CD4-positive, alpha-beta T cell treated with Interleukin-2 at 100 ng/mL for 4 hours (primary cell): ENCODE measurements at regions not wholly inside any gene's neighbourhood (a gene's known extent, or its start where the extent isn't known, plus 50 kb on each side); places are given as distances from the start of the nearest gene placed in this dataset.
"Not testable (repeated sequence)": the region's sequence is repeated elsewhere in the genome, so short reads cannot be mapped to it uniquely, and the experiment has no call there.

ENCODE experiments used
- DNase-seq: peaks from one replicate; pipeline ENCODE4 v3.0.0-alpha.2; 2020; ENCODE audit warnings: low spot score

GRCh38 chr20:26216025-26216424, 519.4 kb upstream of the ZNF337 start:
- no peak for DNase-seq

DNA sequence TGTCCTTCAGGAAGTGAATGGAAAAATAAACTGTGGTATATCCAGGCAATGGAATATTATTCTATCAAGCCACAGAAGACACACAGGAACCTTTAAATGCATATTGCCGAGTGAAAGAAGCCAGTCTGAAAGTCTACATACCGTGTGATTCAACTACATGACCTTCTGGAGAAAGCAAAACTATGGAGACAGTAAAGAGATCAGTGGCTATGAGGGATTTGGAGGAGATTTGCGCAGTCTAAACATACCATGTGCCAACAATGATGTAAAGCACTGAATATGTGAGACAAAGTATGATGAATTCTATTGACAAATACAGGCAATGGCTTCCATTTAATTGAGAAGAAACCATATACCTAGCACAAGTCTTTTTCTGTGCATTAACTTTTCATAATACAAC, 518.3 kb upstream of the ZNF337 start:
- DNase-seq, result no peak

- DNase-seq, result no peak
These were observed 512.7 kb upstream of the ZNF337 start for GRCh38 chr20:26209171-26209941.

DNA sequence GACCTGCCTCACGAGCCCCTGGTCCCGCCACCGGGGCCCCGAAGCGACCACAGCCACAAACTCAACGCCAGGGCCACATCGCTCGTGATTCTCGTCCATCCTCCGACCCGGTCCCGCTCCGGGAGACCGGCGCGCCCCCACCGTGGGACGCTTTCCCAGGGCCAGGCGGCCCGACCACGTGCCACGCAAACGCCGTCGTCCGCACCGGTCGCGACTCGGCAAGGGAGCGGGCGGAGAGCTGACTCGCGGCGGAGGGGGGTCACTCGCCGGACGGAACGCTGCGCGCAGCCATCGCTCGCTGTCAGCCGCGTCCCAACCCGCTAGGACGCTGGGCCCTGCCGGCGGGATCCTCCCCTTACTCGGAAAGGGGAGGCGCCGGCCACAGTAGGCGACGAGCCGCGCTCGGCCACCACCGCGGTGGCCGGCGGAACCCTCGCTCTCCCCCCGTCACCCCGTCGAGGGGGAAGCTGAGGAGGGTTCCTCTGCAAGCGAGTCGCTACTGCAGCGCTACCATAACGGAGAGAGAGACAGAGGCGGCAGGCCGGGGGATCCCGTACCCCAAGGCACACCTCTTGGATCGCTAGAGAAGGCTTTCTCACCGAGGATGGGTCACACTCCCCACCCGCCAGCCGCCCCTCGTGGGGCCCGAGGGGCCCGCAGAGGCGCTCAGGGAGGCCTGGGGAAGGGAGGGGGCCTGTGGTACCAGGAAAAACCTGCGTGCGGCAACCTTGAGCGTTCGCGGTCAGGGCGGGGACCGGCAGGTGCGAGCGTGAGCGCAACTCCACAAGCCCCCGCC, 511.8 kb upstream of the ZNF337 start:
- DNase-seq, result peak; percentile 44

DNA sequence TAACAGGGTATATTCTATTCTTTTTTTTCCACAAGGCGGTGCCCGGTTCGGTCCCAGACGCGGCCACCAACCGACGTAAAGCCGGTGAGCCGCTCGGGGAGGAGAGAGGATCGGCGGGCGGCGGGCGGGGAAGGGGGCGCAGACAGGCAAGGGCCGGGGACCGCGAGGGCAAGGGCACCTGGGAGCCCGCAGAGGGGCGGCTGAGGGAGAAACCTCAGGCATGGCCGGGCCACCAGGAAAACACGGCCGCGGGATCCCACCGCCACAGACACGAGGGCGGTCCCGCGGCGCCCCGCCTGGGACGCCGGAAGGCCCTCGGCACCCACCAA, 511.3 kb upstream of the ZNF337 start:
- not testable (repeated sequence) for DNase-seq

DNA sequence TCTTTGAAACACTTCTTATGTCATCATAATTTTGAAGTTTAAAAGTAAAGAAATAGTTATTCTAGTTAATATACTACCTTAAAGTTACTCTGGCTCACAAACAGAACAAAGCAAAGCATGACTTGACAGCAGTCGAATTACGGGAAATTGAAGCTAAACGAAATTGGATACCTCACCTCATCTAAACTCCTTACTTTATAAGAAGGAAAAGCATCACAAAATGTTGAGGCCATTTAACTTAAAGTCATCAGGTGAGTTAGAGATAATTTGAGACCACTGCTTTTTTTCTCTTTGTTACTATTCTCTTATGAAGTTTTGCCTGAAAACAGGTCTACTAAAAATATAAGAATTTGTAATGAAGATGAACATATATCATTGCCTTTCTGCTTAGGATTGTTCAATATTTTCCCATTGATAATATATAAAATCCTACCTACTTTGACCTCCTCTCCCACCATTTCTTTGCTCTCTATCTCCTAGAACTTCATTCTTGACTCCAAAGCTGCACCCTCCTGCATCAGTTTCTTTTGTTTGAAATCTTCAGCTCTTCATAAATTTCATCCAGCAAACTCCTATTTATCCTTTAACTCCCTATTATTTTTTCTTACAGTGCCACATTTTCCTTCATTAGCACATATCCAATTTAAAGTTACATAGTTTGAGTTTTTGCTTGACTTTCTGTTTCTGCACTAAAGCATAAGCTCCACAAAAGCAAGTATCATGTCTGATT, 510.7 kb upstream of the ZNF337 start:
- DNase-seq, result no peak

DNA sequence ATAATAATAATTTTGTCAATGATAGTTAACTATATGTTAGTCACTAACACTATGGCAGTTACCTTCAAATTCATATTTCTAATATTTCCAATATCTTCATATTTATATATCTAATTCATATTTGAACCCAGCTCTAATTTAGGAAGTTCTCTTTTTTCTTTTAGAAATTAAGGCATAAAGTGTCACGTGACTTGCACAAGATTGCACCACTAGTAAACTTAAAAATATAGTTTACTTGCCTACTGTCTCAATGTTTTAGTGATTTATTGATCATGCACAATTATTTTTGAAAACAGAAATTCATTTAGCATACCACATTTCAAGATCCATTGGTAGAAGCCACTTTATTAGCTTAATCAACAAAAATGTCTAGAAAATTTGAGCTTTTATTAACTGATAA, 508.7 kb upstream of the ZNF337 start:
- DNase-seq, result no peak

- DNase-seq, result not testable (repeated sequence)
These were observed 504.4 kb upstream of the ZNF337 start for GRCh38 chr20:26201026-26201425.

GRCh38 chr20:26187329-26187728, 490.7 kb upstream of the ZNF337 start:
- DNase-seq, result not testable (repeated sequence)

DNA sequence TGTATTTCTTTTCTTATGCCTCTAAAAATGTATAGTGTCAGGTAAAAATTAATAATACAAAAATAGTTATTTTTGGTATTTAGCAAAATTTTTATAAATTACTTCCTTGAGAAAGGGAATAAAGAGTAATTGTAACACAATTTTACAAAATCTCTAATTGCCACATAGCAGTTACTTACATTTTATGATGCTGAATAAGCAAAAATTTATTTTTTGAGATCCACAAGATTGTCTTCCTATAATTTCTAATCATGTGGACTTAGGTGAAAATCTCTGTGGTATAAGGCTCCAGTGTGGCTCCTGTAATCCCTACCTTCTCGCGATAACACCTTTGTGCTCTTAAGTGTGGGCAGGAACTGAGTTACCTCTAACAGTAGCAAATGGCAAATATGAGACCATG, 487.1 kb upstream of the ZNF337 start:
- not testable (repeated sequence) for DNase-seq

DNA sequence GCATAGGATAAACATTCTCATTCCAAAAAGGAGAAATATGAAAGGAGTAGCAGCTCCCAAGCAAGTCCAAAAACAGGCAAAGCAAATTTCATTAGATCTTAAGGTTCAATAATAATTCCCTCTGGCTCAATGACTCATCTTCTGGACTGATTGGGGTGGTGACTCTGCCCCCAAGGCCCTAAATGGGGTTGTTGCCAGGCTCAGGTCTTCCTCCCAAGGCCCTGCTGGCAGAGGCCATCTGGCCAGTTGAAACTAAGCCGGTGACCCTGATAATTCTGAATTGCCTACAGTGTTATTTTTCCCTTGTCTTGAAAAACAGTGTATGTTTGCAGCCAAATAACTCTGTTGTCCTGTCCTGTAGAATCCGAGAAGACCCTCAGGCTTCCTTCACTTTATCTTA, 484.7 kb upstream of the ZNF337 start:
- not testable (repeated sequence) for DNase-seq

DNA sequence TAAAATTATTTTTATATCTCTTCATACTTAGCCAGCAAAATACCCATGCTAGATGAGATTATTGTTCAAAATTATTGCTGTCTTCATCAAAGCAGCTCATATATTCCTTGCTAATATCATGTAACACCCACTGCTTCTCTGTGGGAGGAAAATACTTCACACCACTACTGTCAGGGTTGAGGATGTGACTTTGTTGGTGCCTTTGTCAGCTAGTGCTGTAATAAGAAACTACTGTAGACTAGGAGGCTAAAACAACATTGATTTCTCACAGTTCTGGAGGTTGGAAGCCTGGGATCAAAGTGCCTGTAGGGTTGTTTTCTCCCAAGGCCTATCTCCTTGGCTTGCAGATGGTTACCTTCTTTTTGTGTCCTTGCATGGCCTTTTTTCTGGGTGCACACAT, 475.2 kb upstream of the ZNF337 start:
- DNase-seq, result not testable (repeated sequence)

DNA sequence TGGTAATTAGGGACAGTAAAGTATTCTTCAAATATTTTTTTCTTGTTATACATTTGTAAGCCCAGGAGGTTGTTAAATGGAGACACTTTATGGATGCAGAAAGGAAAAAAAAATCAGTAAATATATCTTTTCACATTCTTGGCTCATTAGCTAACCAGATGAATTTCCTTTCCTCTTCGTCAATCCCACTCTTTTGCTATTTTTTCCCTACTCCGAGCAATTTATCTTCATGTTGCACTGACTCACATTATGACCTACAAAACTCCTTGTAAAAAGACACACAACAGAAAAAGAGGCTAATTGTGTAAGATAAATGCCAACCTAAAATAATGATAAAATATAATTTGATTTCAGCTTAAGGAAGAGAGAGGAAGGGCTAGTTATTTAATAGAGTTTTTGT, 472.9 kb upstream of the ZNF337 start:
- DNase-seq, result no peak

GRCh38 chr20:26167499-26167898, 470.8 kb upstream of the ZNF337 start:
- no peak for DNase-seq

GRCh38 chr20:26163890-26164289, 467.2 kb upstream of the ZNF337 start:
- DNase-seq, result no peak

DNA sequence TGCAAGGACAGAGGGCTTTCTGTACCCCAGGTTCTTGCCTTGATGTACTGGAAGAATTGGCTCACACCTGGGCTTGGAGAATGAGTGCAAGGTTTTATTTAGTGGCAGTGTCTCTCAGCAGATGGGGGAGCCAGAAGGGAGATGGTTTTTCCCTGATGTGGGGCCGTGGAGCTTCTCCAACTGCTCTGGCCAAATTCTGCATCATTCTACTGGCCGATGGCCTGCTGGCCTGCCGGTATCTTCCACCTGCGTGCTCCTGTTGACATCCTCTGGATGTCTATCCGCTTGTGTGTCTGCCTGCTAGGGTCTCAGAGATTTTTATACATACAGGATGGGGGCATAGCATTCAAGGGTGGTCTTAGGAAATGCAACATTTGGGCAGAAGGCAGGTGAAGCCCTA, 466.5 kb upstream of the ZNF337 start:
- not testable (repeated sequence) for DNase-seq

GRCh38 chr20:26161741-26162140, 465.1 kb upstream of the ZNF337 start:
- not testable (repeated sequence) for DNase-seq

DNA sequence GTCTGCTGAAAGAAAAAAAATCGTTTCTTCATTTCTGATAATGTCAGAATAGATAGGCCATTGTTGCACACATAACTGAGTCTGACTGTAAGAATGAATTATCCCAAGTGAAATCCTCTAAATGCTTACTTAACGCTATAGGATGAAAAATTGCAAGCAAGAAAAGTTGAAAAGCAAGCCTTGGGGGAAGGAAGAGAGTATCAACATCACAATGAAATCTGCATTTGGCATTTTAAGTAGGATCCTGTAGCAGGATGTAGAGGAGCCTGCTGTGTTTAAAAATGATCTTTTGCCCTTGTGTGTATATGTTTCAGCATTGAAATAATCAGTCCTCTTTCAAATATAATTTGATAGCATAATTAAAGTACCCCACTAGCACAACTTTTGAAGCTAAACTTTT, 464.3 kb upstream of the ZNF337 start:
- DNase-seq, result not testable (repeated sequence)

DNA sequence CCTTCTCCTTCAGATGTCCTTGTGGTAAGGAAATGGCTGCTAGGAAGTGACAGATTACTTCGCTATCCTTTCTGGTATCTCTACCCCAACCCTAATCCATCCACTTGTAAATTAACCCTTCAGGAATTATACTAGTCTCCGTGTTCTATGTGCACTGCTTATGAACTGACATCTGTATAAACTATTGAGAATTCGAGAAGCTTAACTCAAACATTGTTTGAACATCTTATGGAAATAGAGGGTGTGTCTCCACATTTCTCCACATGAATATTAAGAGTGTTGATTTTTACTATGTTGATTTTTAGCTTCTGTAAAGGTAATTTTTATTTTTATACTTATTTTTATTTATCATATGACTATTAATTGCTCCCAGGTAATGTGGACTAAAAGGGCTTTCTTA, 457.6 kb upstream of the ZNF337 start:
- no peak for DNase-seq

GRCh38 chr20:26135325-26136110, 438.9 kb upstream of the ZNF337 start:
- no peak for DNase-seq

DNA sequence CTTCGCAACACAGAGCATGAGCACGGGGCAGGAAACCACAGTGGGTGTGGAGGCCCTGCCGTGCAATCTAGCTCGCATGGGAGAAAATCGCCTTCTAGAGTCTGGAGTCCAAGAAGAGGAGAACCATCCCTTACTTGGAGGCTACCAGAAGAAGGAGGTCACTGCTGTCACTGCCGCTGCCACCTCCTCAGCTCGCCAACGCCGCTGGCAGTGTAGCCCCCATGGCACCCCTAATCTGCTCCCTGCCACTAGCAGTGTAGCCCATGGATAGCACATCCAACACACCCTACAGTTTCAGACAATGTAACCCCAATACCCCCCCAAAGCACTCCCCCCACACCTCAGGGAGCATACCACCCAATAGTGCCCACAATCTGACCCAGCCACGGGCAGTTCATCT, 438.0 kb upstream of the ZNF337 start:
- DNase-seq, result no peak

GRCh38 chr20:26133794-26134193, 437.1 kb upstream of the ZNF337 start:
- DNase-seq, result not testable (repeated sequence)
